ENCODE measurements at regions not wholly inside any gene's neighbourhood (a gene's known extent, or its start where the extent isn't known, plus 50 kb on each side); places are given as distances from the start of the nearest gene placed in this dataset.
"Not testable (repeated sequence)": the region's sequence is repeated elsewhere in the genome, so short reads cannot be mapped to it uniquely, and the experiment has no call there.

- no peak for DNase-seq (ENCODE audit: low read depth, low spot score)
- no peak overlapping the region for H3K27ac ChIP-seq
These were observed 77.5 kb downstream of the DLEU7 start for GRCh38 chr13:50766013-50766412.

GRCh38 chr13:50766695-50767094 is 76.8 kb downstream of the DLEU7 start:
- no peak overlapping the region for H3K27ac ChIP-seq

GRCh38 chr13:50772881-50773280 is 70.6 kb downstream of the DLEU7 start:
- H3K27ac ChIP-seq; DNase-seq (ENCODE audit: low read depth, low spot score): not testable (repeated sequence)

More at GRCh38 chr13:50766695-50767094, 76.8 kb downstream of the DLEU7 start:
- DNase-seq (ENCODE audit: low read depth, low spot score): no peak

Data from epithelial cell of prostate (primary cell).